Globus pallidus (tissue), 1 donor: ENCODE measurements at regions not wholly inside any gene's neighbourhood (a gene's known extent, or its start where the extent isn't known, plus 50 kb on each side); places are given as distances from the start of the nearest gene placed in this dataset.
"Not testable (repeated sequence)": the region's sequence is repeated elsewhere in the genome, so short reads cannot be mapped to it uniquely, and the experiment has no call there.

Experiments
- DNase-seq: peaks from one replicate; pipeline ENCODE4 v3.0.0-alpha.2; 2015; ENCODE audit warnings: low spot score

- DNase-seq: peak; percentile 0
These were observed 91.8 kb upstream of the POU3F4 start for GRCh38 chrX:83416273-83416672.

GRCh38 chrX:83419030-83419792, 88.9 kb upstream of the POU3F4 start:
- DNase-seq: no peak

GRCh38 chrX:83422836-83423235, 85.3 kb upstream of the POU3F4 start:
- DNase-seq: no peak

- DNase-seq: not testable (repeated sequence)
These were observed 65.5 kb upstream of the POU3F4 start for GRCh38 chrX:83442552-83442951.

- no peak for DNase-seq
These were observed 61.7 kb upstream of the POU3F4 start for GRCh38 chrX:83446355-83446754.
